IPS-18c (cell line): ENCODE measurements at regions not wholly inside any gene's neighbourhood (a gene's known extent, or its start where the extent isn't known, plus 50 kb on each side); places are given as distances from the start of the nearest gene placed in this dataset.

Experiments used
- H3K4me3 ChIP-seq: 2 replicates; pipeline ENCODE4 v1.7.0; 2013; ENCODE audit warnings: low read depth, mild to moderate bottlenecking, low read length, moderate library complexity; ENCODE audit not compliant: insufficient read depth
- H3K9me3 ChIP-seq: one replicate; pipeline ENCODE4 v1.6.1; 2013; ENCODE audit warnings: mild to moderate bottlenecking, low read length, moderate library complexity; ENCODE audit not compliant: control insufficient read depth, insufficient read depth

GRCh38 chr2:65681503-65681902, 249.1 kb upstream of the SPRED2 start:
- Histone ChIP-seq H3K9me3 (no peaks in the 10 kb centered on the region), H3K4me3 (no peak overlapping the region)

GRCh38 chr2:65678779-65679391, 246.5 kb upstream of the SPRED2 start:
- no peak overlapping the region for H3K4me3 ChIP-seq
- H3K9me3 ChIP-seq = no peaks in the 10 kb centered on the region

DNA sequence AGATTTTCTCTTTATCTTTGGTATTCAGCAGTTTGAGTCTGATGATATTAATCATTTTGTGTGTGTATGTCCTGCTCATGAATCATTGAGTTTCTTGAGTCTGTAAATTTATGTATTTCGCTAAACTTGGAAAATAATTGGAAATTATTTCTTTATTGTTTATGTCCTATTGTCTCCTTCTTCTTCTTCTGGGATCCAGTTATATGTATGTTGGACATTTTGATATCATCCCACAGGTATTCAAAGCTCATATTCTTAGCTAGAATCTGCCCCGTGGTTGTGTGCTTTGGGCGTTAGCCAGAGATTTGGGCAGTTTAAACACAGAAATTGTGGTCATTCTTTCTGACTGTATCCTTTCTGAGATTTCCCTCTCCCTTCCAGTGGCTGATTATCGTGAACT, 243.0 kb upstream of the SPRED2 start:
- Histone ChIP-seq H3K9me3 (no peaks in the 10 kb centered on the region), H3K4me3 (no peak overlapping the region)

DNA sequence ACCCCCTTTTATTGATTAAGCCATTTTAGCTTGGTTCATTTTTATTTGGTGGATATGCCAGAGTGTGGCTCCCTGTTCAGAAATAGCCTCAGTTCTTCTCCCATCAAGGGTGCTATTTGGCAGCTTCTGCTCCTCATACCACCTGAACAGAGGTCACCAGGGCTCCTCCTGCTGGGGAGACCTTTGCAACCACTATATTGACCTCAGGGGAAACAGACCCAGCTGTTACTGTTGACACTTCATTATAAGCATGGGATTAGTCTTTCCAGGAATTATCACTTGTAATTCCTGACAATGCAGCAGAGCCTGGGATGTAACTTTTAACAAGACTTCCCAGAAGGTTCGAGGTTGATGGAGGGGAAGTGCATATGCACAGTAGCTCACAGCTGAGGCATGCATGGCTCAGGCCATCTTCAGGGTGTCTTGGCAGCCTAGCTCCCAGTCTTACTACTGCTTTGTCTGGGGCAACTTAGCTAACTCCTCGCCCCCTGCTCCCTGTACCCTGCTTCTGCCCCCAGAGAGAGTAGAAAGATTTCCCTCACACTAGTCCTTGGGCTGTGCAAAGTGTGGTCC, 239.4 kb upstream of the SPRED2 start:
- no peak overlapping the region for H3K4me3 ChIP-seq
- H3K9me3 ChIP-seq = peaks cover 2% of the 10 kb centered on the region

- H3K4me3 ChIP-seq = no peak overlapping the region
- H3K9me3 ChIP-seq = peaks cover 2% of the 10 kb centered on the region
These were observed 237.2 kb upstream of the SPRED2 start for GRCh38 chr2:65669574-65669973.

DNA sequence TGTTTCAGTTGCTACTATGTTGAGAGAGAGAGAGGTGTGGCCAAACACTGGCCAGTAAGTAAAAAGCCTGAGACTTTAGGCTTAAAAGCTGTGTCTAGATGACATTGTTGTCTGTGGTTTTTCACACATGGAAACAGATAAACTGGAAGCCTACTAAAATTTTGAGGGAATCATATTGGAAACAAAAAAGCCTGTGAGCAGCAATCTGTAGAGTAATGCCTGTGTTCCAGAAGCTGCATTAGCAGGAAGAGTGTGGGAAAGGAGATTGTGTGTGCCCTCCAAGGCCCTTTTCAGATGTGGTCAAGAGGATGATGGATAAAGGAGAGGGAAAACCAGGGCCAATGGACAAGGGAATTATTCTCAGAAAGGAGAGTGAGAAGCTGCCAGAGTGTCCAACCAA, 236.3 kb upstream of the SPRED2 start:
- Histone ChIP-seq H3K9me3 (peaks cover 2% of the 10 kb centered on the region), H3K4me3 (no peak overlapping the region)

DNA sequence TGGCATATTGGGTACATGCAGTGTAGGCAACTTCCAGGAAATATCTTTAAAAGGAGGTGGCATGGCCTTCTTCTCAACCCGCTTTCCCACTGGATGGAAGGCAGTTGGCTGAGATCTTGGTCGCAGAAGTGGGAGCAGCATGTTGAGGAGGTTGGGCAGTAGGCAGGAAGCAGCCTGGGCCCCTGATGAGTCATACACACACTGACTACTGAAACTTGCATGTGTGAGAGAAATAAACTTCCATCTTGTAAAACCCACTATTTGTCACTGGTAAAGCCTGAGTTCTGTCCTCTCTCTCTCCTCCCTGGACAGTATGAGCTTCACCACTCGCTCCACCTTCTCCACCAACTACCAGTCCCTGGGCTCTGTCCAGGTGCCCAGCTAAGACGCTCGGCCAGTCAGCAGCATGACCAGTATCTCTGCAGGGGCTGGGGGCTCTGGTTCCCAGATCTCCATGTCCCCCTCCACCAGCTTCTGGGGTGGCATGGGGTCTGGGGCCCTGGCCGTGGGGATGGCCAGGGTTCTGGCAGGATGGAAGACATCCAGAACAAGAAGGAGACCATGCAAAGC, 233.8 kb upstream of the SPRED2 start:
- H3K9me3 ChIP-seq = peaks cover 2% of the 10 kb centered on the region
- no peak overlapping the region for H3K4me3 ChIP-seq

DNA sequence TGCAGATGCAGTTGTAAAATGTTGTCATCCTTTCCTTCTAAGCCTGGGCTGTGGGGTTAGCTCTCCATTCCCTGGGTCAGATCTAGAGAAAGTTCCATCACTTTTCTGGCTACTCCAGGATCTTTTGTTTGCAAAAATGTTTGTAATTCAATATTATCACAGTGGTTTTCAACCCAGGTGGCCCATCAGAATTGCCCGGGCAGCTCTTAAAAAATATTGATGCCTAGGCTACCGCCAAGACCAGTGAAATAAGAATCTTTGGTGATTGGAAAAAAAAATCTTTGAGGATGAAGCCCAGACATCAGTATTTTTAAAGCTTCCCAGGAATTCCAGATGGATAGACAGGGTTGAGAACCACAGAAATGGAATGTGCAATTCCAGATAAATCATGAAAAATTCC, 232.5 kb upstream of the SPRED2 start:
- Histone ChIP-seq H3K4me3 (no peak overlapping the region), H3K9me3 (peaks cover 2% of the 10 kb centered on the region)

- Histone ChIP-seq H3K9me3 (peaks cover 2% of the 10 kb centered on the region), H3K4me3 (no peak overlapping the region)
These were observed 231.5 kb upstream of the SPRED2 start for GRCh38 chr2:65663831-65664407.

GRCh38 chr2:65662654-65663432, 230.4 kb upstream of the SPRED2 start:
- Histone ChIP-seq H3K9me3 (no peaks in the 10 kb centered on the region), H3K4me3 (no peak overlapping the region)

DNA sequence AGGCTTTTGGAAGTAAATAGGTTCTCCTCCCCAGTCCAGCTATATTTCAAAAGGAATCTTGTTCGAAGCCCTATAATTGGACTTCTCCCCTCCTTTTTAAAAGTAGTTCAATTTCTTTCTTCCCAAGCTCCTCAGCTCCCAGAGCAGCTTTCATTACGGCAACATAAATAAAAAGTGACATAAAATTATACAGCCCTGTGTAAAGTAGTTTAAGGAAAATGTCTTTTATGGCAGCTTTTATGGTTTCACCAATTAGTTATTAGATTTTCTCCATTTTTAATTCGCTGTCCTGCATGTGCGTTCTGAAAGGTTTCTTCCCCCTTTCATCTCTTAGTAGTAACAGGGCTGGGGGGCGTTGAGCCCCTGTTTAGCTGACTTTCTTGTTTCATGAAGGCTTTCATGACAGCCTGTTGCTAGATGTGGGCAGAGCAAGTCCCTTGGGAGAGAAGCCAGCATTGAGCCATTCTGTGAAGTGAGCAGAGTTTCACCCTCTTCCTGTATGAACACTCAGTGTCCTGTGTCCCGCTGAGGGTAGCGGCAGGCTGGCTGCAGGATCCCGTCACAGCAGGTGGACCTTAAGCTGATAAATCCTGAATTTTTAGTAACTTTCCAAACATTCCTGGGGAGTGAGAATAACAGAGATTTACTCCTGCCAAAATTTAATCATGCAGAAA, 229.7 kb upstream of the SPRED2 start:
- H3K4me3 ChIP-seq = no peak overlapping the region
- H3K9me3 ChIP-seq = no peaks in the 10 kb centered on the region

GRCh38 chr2:65660340-65660739, 227.9 kb upstream of the SPRED2 start:
- H3K9me3 ChIP-seq = no peaks in the 10 kb centered on the region

DNA sequence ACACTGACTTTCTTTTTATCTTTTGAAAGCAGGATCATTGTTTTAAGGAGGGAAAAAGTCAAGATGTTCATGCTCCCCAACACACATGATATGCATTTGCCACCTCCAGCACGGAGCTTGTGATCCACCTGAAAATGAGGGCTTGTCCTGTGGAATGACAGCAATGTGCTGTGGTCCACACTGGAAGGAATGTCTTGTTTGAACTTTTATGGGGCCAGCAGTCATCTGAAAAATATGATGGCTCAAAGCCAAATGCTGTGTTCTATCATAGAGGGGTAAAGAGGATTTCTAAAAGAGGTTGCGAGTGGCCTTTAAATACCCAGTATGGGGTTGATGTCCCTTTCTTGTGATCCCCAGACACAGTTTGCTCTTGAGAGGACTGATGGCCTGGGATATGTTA, 226.5 kb upstream of the SPRED2 start:
- Histone ChIP-seq H3K9me3 (no peaks in the 10 kb centered on the region), H3K4me3 (no peak overlapping the region)

More at GRCh38 chr2:65660340-65660739, 227.9 kb upstream of the SPRED2 start:
- H3K4me3 ChIP-seq = no peak overlapping the region

DNA sequence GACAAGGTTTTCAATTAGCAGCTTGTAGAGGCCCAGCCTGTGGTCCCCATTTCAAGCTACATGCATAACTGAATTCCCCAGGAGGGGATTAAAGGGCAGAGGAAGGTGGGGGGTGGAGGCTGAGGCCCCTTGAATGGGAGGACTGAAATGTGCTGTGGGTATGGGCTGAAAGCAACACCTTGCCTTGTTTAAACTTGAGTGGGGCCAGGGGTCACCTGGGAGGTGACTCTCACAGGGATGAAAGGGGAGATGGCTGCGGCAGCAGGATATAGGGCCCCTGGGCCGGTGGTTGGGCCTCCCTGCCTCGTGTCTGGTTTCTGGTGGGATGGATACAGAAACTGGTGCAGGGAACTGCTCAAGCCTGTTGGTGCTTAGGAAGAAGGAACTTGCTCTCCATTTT, 225.9 kb upstream of the SPRED2 start:
- Histone ChIP-seq H3K4me3 (no peak overlapping the region), H3K9me3 (no peaks in the 10 kb centered on the region)

DNA sequence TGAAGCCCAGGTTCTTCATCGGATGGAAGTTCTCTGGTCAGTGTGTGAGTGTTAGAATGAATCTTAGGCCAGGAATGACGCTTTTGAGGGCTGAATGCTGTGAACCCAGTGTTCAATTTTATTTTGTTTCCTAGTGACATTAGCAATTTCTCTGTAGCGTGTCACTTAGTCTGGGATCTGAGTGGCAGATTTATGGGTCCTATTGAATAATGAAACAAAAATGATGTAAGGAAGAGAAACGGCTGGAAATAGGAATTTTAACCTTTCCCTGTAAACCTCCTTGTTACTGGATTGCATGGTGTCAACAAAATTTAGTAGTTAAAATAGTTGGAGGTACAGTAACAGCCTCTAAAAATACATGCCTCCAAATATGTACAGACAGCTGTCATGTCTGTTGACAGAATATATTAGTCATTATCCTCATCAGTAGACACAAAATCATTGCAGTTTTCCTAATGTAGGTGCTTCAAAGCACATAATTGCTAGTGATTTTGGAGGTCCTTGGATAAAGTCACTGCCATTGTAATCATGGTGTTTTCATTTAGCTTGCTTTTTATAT, 223.8 kb upstream of the SPRED2 start:
- no peaks in the 10 kb centered on the region for H3K9me3 ChIP-seq
- H3K4me3 ChIP-seq = no peak overlapping the region

- no peak overlapping the region for H3K4me3 ChIP-seq
- no peaks in the 10 kb centered on the region for H3K9me3 ChIP-seq
These were observed 222.6 kb upstream of the SPRED2 start for GRCh38 chr2:65655000-65655399.

DNA sequence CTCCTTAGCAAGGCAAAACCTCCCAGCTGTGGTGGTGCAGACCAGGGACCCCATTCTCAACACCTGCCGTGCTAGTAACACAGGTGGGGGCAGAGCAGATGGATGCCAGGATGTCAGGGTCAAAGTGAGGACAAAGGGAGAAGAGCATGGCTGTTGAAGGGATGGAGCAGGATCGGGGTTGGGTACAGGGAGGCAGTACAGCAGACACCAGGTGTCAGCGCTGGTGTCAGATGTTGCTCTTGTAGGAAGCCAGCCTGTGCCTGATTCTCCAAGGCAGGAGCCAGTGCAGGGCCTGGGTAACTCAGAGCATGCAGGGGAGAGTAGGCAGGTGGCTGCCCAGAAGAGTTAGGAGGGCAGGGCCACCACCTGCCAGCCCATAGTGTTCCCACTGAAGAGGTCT, 222.1 kb upstream of the SPRED2 start:
- no peak overlapping the region for H3K4me3 ChIP-seq
- H3K9me3 ChIP-seq = no peaks in the 10 kb centered on the region
